ENCODE measurements at regions not wholly inside any gene's neighbourhood (a gene's known extent, or its start where the extent isn't known, plus 50 kb on each side); places are given as distances from the start of the nearest gene placed in this dataset.

DNA sequence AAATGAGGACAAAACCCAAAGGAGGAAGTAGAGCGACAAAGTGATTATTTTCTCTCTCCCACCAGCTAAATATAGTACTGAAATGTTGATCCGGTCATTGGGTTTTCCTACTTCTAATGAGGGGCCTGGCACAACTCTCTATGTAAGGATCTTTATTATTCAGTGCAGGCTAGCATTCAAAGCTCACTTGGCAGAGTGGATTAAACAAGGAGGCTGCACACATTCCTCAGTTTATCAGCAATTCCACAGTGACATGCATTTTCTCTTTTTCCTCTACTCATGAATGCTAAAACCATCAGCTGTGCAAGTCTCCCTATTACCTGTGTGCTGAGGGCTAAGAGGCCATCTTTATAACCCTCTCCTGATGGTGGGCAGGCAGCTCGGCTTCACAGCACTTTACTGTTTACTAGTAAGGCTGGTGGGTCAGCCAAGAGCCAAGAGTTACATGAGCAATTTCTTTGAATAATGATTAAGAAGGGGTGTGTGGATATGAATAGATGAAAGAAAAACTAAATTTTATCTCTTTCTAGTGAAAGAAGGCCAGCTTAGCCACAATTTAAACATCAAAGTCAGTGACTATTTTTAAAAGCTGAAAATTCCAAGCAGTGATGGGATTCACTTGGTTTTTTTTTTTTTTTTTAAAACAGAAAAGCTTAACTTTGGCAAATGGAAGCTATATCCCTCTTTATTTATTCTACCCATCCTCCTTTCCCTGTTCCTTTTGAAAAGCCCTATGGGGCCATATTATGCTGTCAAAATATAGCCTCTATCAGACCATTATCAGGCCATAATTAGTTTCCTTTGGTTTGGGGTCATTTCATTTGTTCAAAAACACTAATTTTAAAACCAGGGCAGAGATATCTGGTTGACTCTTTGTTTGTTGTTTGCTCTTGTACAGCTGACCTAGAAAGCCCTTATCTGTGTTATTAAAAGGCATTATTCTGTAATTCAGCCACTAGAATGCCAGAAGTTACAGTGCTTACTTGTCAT is 111.0 kb downstream of the RBM43 start:
- Histone ChIP-seq H3K4me3 (ENCODE audit: low read length) (no peak overlapping the region), H3K4me1 (ENCODE audit: low read length) (no peaks in the 10 kb centered on the region), H3K4me2 (ENCODE audit: low read depth, low read length) (no peak overlapping the region), H3K9me2 (replicated peaks; ENCODE audit: insufficient read depth, low read length) (no peaks in the 10 kb centered on the region), H3K9ac (ENCODE audit: low read length) (no peak overlapping the region), H3K79me2 (ENCODE audit: low read length) (no peaks in the 10 kb centered on the region), H3K36me3 (replicated peaks; ENCODE audit: insufficient read depth, low read length) (no peaks in the 10 kb centered on the region), H3F3A (ENCODE audit: insufficient read depth, low read length) (no peaks in the 10 kb centered on the region), H3K27me3 (replicated peaks; ENCODE audit: insufficient read depth, low read length) (no peaks in the 10 kb centered on the region), H4K20me1 (ENCODE audit: insufficient read depth, low read length) (no peaks in the 10 kb centered on the region), H3K9me3 (replicated peaks; ENCODE audit: insufficient read depth, low read length) (no peaks in the 10 kb centered on the region), H3K27ac (ENCODE audit: low read length) (no peak overlapping the region), H2AFZ (ENCODE audit: low read length) (no peak overlapping the region)
- no peak for DNase-seq
- TF ChIP-seq EZH2phosphoT487 (IDR thresholded peaks at IDR 0.05; ENCODE audit: low read length) (no peak), EZH2 (optimal IDR thresholded peaks at IDR 0.05; ENCODE audit: low read depth, low read length) (no peak)
- TF ChIP-seq, protein P1, sequence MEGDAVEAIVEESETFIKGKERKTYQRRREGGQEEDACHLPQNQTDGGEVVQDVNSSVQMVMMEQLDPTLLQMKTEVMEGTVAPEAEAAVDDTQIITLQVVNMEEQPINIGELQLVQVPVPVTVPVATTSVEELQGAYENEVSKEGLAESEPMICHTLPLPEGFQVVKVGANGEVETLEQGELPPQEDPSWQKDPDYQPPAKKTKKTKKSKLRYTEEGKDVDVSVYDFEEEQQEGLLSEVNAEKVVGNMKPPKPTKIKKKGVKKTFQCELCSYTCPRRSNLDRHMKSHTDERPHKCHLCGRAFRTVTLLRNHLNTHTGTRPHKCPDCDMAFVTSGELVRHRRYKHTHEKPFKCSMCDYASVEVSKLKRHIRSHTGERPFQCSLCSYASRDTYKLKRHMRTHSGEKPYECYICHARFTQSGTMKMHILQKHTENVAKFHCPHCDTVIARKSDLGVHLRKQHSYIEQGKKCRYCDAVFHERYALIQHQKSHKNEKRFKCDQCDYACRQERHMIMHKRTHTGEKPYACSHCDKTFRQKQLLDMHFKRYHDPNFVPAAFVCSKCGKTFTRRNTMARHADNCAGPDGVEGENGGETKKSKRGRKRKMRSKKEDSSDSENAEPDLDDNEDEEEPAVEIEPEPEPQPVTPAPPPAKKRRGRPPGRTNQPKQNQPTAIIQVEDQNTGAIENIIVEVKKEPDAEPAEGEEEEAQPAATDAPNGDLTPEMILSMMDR (IDR thresholded peaks at IDR 0.05; ENCODE audit: low read length), result no peak

DNA sequence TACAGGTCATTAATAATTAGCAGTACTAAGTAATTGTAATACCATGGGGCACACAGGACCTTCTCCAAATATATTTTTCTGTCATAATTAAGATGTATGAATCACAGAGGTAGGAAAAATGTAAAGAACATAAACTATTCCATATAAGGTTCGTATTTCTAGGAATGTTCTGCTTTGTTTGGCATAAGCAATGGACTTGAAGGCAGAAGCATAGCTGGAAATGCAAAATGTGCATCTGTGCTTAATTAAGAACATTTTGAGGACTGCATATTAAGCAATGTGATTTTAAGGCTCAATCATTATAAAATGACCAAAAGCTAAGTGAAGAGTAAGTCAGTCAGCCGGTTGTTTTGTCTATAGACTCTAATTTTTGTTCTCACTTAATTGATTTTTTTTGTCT is 123.2 kb downstream of the RBM43 start:
- H3K9ac ChIP-seq (ENCODE audit: low read length), result no peak overlapping the region
- H3K79me2 ChIP-seq (ENCODE audit: low read length), result no peaks in the 10 kb centered on the region
- no peaks in the 10 kb centered on the region for H3K27me3 ChIP-seq (replicated peaks; ENCODE audit: insufficient read depth, low read length)
- H3K36me3 ChIP-seq (replicated peaks; ENCODE audit: insufficient read depth, low read length), result no peaks in the 10 kb centered on the region
- no peaks in the 10 kb centered on the region for H3F3A ChIP-seq (ENCODE audit: insufficient read depth, low read length)
- no peak for TF ChIP-seq EZH2 (optimal IDR thresholded peaks at IDR 0.05; ENCODE audit: low read depth, low read length)
- TF ChIP-seq, protein P1 (IDR thresholded peaks at IDR 0.05; ENCODE audit: low read length), result no peak
- DNase-seq, result no peak
- no peak overlapping the region for H3K4me2 ChIP-seq (ENCODE audit: low read depth, low read length)
- no peaks in the 10 kb centered on the region for H3K9me3 ChIP-seq (replicated peaks; ENCODE audit: insufficient read depth, low read length)
- H2AFZ ChIP-seq (ENCODE audit: low read length), result no peak overlapping the region
- no peak overlapping the region for H3K4me3 ChIP-seq (ENCODE audit: low read length)
- no peaks in the 10 kb centered on the region for H3K9me2 ChIP-seq (replicated peaks; ENCODE audit: insufficient read depth, low read length)
- H3K4me1 ChIP-seq (ENCODE audit: low read length), result no peaks in the 10 kb centered on the region
- H4K20me1 ChIP-seq (ENCODE audit: insufficient read depth, low read length), result no peaks in the 10 kb centered on the region
- no peak overlapping the region for H3K27ac ChIP-seq (ENCODE audit: low read length)

DNA sequence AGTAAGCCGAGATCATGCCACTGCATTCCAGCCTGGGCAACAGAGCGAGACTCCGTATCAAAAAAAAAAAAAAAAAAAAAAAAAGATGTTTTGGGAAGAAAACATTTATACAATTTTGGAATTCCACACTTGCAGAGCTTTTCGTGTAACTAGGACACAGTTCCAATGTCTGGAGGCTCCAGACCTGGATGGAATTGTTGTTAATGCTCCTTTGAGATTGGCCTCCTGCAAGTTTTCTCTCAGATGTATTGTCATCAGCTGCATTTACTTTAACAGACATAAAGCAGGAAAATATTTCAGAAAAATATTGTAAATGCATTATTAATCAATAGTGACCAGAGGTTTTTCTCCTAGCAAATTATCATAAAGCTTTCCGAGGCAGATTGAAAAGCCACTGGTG is 124.1 kb downstream of the RBM43 start:
- no peaks in the 10 kb centered on the region for H3K4me1 ChIP-seq (ENCODE audit: low read length)
- H3K27ac ChIP-seq (ENCODE audit: low read length), result no peak overlapping the region
- H4K20me1 ChIP-seq (ENCODE audit: insufficient read depth, low read length), result no peaks in the 10 kb centered on the region
- no peak overlapping the region for H3K9ac ChIP-seq (ENCODE audit: low read length)
- no peaks in the 10 kb centered on the region for H3F3A ChIP-seq (ENCODE audit: insufficient read depth, low read length)
- no peaks in the 10 kb centered on the region for H3K36me3 ChIP-seq (replicated peaks; ENCODE audit: insufficient read depth, low read length)
- no peak overlapping the region for H2AFZ ChIP-seq (ENCODE audit: low read length)
- no peaks in the 10 kb centered on the region for H3K9me2 ChIP-seq (replicated peaks; ENCODE audit: insufficient read depth, low read length)
- H3K79me2 ChIP-seq (ENCODE audit: low read length), result no peaks in the 10 kb centered on the region
- no peak overlapping the region for H3K4me2 ChIP-seq (ENCODE audit: low read depth, low read length)
- TF ChIP-seq EZH2phosphoT487 (IDR thresholded peaks at IDR 0.05; ENCODE audit: low read length) (no peak), EZH2 (optimal IDR thresholded peaks at IDR 0.05; ENCODE audit: low read depth, low read length) (no peak)
- TF ChIP-seq, protein P1 (IDR thresholded peaks at IDR 0.05; ENCODE audit: low read length), result no peak
- no peak for DNase-seq
- no peaks in the 10 kb centered on the region for H3K27me3 ChIP-seq (replicated peaks; ENCODE audit: insufficient read depth, low read length)
- no peak overlapping the region for H3K4me3 ChIP-seq (ENCODE audit: low read length)
- H3K9me3 ChIP-seq (replicated peaks; ENCODE audit: insufficient read depth, low read length), result no peaks in the 10 kb centered on the region
